RCC 7860 (cell line): ENCODE measurements at regions not wholly inside any gene's neighbourhood (a gene's known extent, or its start where the extent isn't known, plus 50 kb on each side); places are given as distances from the start of the nearest gene placed in this dataset.

ENCODE experiments used
- DNase-seq: peaks from one replicate; pipeline ENCODE4 v3.0.0-alpha.2; 2015; ENCODE audit warnings: low spot score
- FAIRE-seq: peaks from 2 replicates; lab custom pipeline; 2012; peaks lifted over from hg19 to GRCh38; lab: Jason Lieb, UNC

GRCh38 chr11:40062616-40063015 lies 1396.8 kb downstream of the LRRC4C start:
- no peak for FAIRE-seq
- DNase-seq: no peak

- no peak for FAIRE-seq
- DNase-seq: no peak
Measured at GRCh38 chr11:40061221-40061620, 1398.2 kb downstream of the LRRC4C start.

- DNase-seq (peak; percentile 9), FAIRE-seq (no peak)
Measured at GRCh38 chr11:40054631-40055030, 1404.8 kb downstream of the LRRC4C start.

GRCh38 chr11:40045312-40045711 lies 1414.1 kb downstream of the LRRC4C start:
- DNase-seq (no peak), FAIRE-seq (no peak)

GRCh38 chr11:40037005-40037404 lies 1422.4 kb downstream of the LRRC4C start:
- no peak for FAIRE-seq
- DNase-seq: no peak

- FAIRE-seq (no peak), DNase-seq (no peak)
Measured at GRCh38 chr11:40032331-40032730, 1427.1 kb downstream of the LRRC4C start.

GRCh38 chr11:40030867-40031266 lies 1428.6 kb downstream of the LRRC4C start:
- DNase-seq: peak; percentile 9
- FAIRE-seq: no peak

- FAIRE-seq (no peak), DNase-seq (no peak)
Measured at GRCh38 chr11:40029391-40029790, 1430.1 kb downstream of the LRRC4C start.

- DNase-seq (no peak), FAIRE-seq (no peak)
Measured at GRCh38 chr11:40027720-40028119, 1431.7 kb downstream of the LRRC4C start.

GRCh38 chr11:40023724-40024123 lies 1435.7 kb downstream of the LRRC4C start:
- FAIRE-seq: no peak
- no peak for DNase-seq

GRCh38 chr11:40010011-40010410 lies 1449.4 kb downstream of the LRRC4C start:
- no peak for FAIRE-seq
- DNase-seq: no peak

GRCh38 chr11:39992551-39992950 lies 1466.9 kb downstream of the LRRC4C start:
- no peak for FAIRE-seq
- no peak for DNase-seq

GRCh38 chr11:39990421-39990831 lies 1469.0 kb downstream of the LRRC4C start:
- DNase-seq: no peak
- FAIRE-seq: no peak

- DNase-seq: no peak
- FAIRE-seq: no peak
Measured at GRCh38 chr11:39975091-39975490, 1484.4 kb downstream of the LRRC4C start.

- DNase-seq (no peak), FAIRE-seq (no peak)
Measured at GRCh38 chr11:39972461-39972860, 1487.0 kb downstream of the LRRC4C start.

- FAIRE-seq (no peak), DNase-seq (no peak)
Measured at GRCh38 chr11:39971938-39972337, 1487.5 kb downstream of the LRRC4C start.

- DNase-seq (no peak), FAIRE-seq (no peak)
Measured at GRCh38 chr11:39968071-39968470, 1491.4 kb downstream of the LRRC4C start.

- FAIRE-seq (no peak), DNase-seq (no peak)
Measured at GRCh38 chr11:39965701-39966100, 1493.8 kb downstream of the LRRC4C start.

GRCh38 chr11:39960206-39960605 lies 1499.2 kb downstream of the LRRC4C start:
- DNase-seq (no peak), FAIRE-seq (no peak)

GRCh38 chr11:39932966-39933365 lies 1526.5 kb downstream of the LRRC4C start:
- FAIRE-seq: no peak
- no peak for DNase-seq

- no peak for DNase-seq
- FAIRE-seq: no peak
Measured at GRCh38 chr11:39917256-39917655, 1542.2 kb downstream of the LRRC4C start.

GRCh38 chr11:39910087-39910486 lies 1549.4 kb downstream of the LRRC4C start:
- no peak for FAIRE-seq
- DNase-seq: no peak

- FAIRE-seq (no peak), DNase-seq (no peak)
Measured at GRCh38 chr11:39860931-39861330, 1598.5 kb downstream of the LRRC4C start.

- FAIRE-seq (no peak), DNase-seq (no peak)
Measured at GRCh38 chr11:39817241-39817640, 1642.2 kb downstream of the LRRC4C start.
